ENCODE measurements at regions not wholly inside any gene's neighbourhood (a gene's known extent, or its start where the extent isn't known, plus 50 kb on each side); places are given as distances from the start of the nearest gene placed in this dataset.

DNA sequence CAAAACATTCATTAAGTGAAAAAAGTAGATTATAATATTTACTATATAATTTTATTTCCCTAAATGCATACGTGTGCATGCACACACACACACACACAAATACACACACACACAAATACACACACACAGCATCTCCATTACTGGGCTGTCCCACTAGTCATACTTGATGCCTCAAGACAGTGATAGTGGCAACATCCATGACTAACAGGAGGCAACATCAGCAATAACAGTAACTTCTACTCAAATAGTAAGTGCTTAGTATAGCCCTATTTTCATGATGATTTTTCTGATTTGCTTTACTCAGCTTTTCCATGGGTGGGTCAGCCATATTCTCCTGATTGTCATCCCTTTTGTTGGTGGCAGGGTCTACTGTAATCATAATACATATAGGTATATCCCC is 325.9 kb upstream of the TEX13C start:
- no peak for DNase-seq (ENCODE audit: low spot score)

- DNase-seq (ENCODE audit: low spot score): no peak
Observed at GRCh38 chrX:124994404-124994803, 325.3 kb upstream of the TEX13C start.

DNA sequence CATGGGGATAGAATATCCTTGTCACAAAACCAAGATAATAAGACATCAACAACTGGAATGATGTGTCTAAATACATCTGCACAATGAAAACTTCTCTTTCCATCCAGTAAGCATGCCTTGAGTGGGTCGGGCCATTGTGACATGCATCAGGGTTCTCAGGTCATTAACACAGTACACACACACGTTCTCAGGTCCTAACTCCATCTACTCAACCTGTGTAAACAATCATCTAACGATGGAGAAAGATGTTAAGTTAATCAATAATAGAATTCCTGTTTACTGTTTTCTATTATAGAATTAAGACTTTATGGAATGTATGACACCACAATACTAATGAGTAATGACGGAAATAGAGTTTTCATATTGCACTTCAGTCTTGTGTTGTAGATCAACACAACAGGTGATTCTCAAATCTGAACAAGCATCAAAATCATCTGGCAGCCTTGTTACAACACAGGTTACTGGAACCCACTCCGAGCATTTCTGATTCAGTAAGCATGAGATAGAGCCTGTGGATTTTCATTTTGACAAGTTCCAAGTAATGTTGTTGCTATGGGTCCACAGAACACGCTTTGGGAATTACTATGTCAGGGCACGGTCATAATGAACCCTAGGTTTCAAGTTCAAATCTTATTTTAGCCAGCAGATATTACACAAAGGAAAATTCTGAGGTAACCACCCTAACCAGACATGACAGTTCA is 315.8 kb upstream of the TEX13C start:
- DNase-seq (ENCODE audit: low spot score): no peak

DNA sequence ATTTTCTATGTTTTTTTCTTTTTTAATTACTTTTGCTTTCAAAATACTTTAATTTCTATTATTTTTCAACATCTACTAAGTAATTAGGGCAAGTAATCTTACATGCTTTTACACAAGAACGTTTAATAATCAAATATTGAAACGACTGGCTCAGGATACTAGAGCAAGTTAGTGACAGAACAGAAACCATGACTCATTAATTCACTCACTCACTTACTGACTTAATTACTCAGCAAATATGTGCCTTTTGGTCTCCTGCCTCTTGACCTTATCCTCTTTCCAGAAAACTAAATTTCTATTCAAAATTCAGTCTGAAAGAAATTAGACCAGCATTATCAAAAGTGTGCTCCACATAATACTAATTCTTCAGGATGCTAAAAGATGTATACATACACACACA is 314.9 kb upstream of the TEX13C start:
- peak; percentile 0 for DNase-seq (ENCODE audit: low spot score)

GRCh38 chrX:125005863-125006262 is 313.8 kb upstream of the TEX13C start:
- DNase-seq (ENCODE audit: low spot score): no peak

- DNase-seq (ENCODE audit: low spot score): no peak
Observed at GRCh38 chrX:125006704-125007103, 313.0 kb upstream of the TEX13C start.

DNA sequence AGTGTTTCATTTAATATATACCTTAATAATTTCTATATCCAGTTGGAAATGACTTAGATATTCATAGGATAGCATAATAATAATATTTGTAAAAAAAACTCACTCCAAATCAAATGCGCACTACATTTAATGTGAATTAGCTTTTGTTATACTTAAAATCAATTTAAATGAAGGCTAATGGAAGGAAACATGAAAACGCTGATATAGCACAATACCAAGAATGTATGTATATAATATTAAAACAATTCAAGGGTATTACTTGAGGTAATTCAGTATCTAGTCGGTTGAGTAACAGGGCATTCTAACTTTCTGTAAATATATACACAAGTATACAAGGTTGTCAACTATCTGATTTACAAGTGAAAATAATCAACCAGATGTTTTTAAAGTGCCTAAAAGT is 307.1 kb upstream of the TEX13C start:
- no peak for DNase-seq (ENCODE audit: low spot score)

GRCh38 chrX:125029131-125029530 is 290.5 kb upstream of the TEX13C start:
- DNase-seq (ENCODE audit: low spot score): no peak

All from A172 (cell line).